Raji (cell line): ENCODE measurements at regions not wholly inside any gene's neighbourhood (a gene's known extent, or its start where the extent isn't known, plus 50 kb on each side); places are given as distances from the start of the nearest gene placed in this dataset.

ENCODE experiments used
- POLR2A ChIP-seq: IDR thresholded peaks from 2 replicates; pipeline ENCODE4 v1.6.1; 2011; ENCODE audit warnings: low read depth, low read length, control low read depth; ENCODE audit not compliant: insufficient read depth

DNA sequence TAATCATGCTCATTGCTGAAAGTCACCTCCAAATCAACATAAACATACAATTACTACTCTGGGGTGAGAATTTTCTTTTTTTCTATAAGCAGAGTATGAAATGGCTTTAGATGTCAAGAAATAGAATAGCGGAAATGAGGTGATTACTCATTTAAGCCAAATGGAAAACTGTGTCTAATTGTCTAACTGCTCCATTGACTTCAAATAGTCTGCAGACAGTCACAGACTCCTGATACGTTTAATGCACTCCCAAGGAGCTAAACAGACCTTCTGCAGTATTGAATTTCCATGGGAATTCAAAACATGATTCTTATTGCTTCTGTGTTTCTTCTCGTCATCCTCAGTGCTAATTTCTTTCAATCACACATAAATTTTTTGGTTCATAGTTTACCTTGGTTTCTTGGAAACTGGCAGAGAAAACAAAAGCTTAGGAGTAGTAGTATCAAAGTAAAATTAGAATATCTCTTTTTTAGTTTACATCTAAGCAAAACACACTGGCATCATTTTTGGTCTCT lies 865.2 kb upstream of the SLC10A2 start:
- TF ChIP-seq POLR2A, result no peak

- no peak for TF ChIP-seq POLR2A
Measured at GRCh38 chr13:103926118-103926517, 859.9 kb upstream of the SLC10A2 start.

- TF ChIP-seq POLR2A, result no peak
Measured at GRCh38 chr13:103908911-103909310, 842.7 kb upstream of the SLC10A2 start.

DNA sequence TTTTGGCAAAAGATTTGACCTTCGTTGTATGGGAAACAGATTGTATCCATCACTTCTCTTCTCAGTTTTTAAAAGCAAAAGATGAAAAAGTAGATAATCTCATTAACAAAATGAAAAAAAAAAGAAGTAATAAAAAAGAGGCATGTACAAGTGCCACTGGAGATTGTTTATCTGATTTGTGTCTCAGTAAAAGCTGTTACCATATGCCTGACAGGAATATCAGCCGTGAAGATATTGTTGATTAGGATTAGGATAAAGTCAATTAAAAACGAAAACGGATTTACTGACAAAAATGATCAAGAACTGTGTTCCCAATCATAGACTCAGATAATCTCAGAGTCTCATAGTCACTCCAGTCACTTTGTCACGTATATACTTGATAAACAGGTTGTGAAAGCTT lies 842.1 kb upstream of the SLC10A2 start:
- TF ChIP-seq POLR2A, result no peak

GRCh38 chr13:103903790-103904189 lies 837.6 kb upstream of the SLC10A2 start:
- no peak for TF ChIP-seq POLR2A

DNA sequence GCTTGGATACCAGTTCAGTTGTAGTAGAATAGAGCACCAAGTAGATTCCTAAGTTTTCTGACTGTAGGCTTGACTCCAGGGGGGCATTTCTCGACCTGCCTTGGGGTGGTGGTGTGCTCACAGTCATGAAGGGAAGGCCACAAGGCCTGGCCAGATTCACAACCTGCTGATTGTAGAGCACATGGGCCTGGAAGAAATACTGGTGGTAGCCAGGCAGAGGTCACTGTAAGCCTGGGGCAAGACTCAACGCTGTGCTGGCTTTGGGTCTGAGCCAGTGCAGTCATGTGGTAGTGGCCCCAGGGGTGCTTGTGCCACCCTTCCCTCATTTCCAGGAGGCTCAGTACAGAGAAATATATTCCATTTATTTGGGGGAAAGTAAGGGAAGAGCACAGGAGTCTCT lies 832.3 kb upstream of the SLC10A2 start:
- no peak for TF ChIP-seq POLR2A

- no peak for TF ChIP-seq POLR2A
Measured at GRCh38 chr13:103895835-103896531, 829.8 kb upstream of the SLC10A2 start.

DNA sequence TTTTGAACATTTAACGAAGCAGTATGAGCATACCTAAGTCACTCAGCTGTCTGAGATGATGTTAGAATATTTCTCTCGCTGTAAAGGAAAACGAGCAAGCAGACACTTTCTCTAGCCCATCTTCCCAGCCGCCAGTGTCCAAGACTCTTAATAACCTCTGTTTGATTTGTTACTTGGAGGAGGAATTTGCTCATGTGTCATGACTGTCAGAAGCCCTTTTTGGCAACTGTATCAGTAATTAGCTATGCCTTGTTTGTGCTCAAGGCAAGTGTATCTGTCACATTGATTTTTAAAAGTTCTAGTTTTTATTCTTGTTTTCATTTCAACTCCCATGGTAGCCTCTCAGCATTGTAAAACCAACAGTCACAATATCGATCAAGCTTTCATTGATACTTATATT lies 828.4 kb upstream of the SLC10A2 start:
- TF ChIP-seq POLR2A, result no peak

- TF ChIP-seq POLR2A, result no peak
Measured at GRCh38 chr13:103884101-103884723, 818.0 kb upstream of the SLC10A2 start.

DNA sequence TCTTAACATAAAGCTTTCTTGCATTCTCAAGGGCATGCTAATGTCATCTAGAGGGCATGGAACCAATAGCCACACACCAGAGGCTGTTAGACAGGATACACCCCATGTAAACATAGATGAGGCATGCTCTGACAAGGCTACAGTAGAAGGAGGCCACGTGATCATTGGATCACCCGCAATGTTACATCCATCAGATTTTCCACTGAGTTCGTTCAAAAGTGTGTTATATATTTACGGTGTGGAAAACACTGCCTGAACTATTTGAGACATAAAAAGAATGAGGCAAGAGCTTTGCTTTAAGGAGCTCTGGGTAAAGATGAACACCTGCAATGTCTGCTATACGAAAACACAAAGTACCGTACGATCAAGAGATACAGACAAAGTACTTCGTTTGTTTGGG lies 817.5 kb upstream of the SLC10A2 start:
- TF ChIP-seq POLR2A, result no peak

- no peak for TF ChIP-seq POLR2A
Measured at GRCh38 chr13:103883164-103883563, 816.9 kb upstream of the SLC10A2 start.

- TF ChIP-seq POLR2A, result no peak
Measured at GRCh38 chr13:103878891-103879605, 812.8 kb upstream of the SLC10A2 start.

GRCh38 chr13:103876571-103876970 lies 810.4 kb upstream of the SLC10A2 start:
- TF ChIP-seq POLR2A, result no peak

- no peak for TF ChIP-seq POLR2A
Measured at GRCh38 chr13:103873725-103874124, 807.5 kb upstream of the SLC10A2 start.

- TF ChIP-seq POLR2A, result no peak
Measured at GRCh38 chr13:103866048-103866447, 799.8 kb upstream of the SLC10A2 start.

DNA sequence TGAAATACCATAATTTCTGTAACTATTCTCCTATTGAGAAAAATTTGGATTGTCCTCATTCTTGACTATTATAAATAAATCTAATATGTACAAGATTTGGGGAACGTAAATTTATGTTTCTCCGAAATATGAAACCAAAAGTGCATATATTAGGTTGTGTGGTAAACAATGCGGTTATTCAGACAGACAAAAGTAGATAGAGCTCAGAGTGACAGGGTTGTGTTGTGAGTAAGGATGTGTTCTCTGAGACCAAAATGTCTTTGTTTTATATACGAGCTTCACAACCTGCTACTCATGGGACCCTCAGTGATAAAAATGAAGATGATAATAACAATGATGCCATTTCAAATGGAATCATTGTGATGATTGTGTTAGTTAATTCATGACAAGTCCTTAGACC lies 796.3 kb upstream of the SLC10A2 start:
- TF ChIP-seq POLR2A, result no peak
